A673 (cell line): ENCODE measurements at regions not wholly inside any gene's neighbourhood (a gene's known extent, or its start where the extent isn't known, plus 50 kb on each side); places are given as distances from the start of the nearest gene placed in this dataset.

Experiments
- BruUV-seq: library from RNA; stranded (reverse); fragments of 400-500 nt; replicated peaks from 2 replicates; lab custom pipeline; 2021; lab: Mats Ljungman, UMichigan
- CTCF ChIA-PET: fragments of 300-600 bp; sonication (Branson Sonifier 250); formaldehyde crosslinking; loops from one replicate; lab custom pipeline; 2022; ENCODE audit warnings: antibody characterized with exemption; lab: Charles Lee
- POLR2A ChIA-PET: fragments of 300-600 bp; sonication (Branson Sonifier 250); formaldehyde crosslinking; loops from one replicate; lab custom pipeline; 2022; ENCODE audit warnings: antibody characterized with exemption; ENCODE audit not compliant: low non-redundant PET; lab: Charles Lee
- DNase-seq: peaks from one replicate; pipeline ENCODE4 v3.0.0-alpha.2; 2015; ENCODE audit warnings: low spot score
- H3K27ac ChIP-seq: fragments of 200-600 bp; sonication (generic); 2 replicates; pipeline ENCODE4 v1.5.1; 2016; ENCODE audit warnings: mixed run types, low read depth, mild to moderate bottlenecking, mixed read lengths, antibody characterized with exemption, low read length; ENCODE audit not compliant: poor library complexity, severe bottlenecking
- H3K27me3 ChIP-seq: fragments of 200-600 bp; sonication (generic); replicated peaks from 2 replicates; pipeline ENCODE4 v1.6.1; 2017; ENCODE audit warnings: mixed run types, low read depth, mild to moderate bottlenecking, mixed read lengths, antibody characterized with exemption, low read length; ENCODE audit not compliant: insufficient read depth, poor library complexity
- H3K36me3 ChIP-seq: fragments of 200-600 bp; sonication (generic); 2 replicates; pipeline ENCODE4 v1.6.1; 2016; ENCODE audit warnings: mixed run types, mild to moderate bottlenecking, mixed read lengths, antibody characterized with exemption, low read length; ENCODE audit not compliant: insufficient read depth, poor library complexity, severe bottlenecking
- H3K4me1 ChIP-seq: fragments of 200-600 bp; sonication (generic); 2 replicates; pipeline ENCODE4 v1.6.1; 2017; ENCODE audit warnings: mixed run types, mild to moderate bottlenecking, mixed read lengths, antibody characterized with exemption, low read length; ENCODE audit not compliant: insufficient read depth, poor library complexity, severe bottlenecking
- H3K4me3 ChIP-seq: fragments of 200-600 bp; sonication (generic); 2 replicates; pipeline ENCODE4 v1.5.1; 2016; ENCODE audit warnings: low read depth, mixed run types, mild to moderate bottlenecking, mixed read lengths, low read length; ENCODE audit not compliant: poor library complexity, severe bottlenecking
- H3K9me3 ChIP-seq: fragments of 200-600 bp; sonication (generic); 2 replicates; pipeline ENCODE4 v1.6.1; 2016; ENCODE audit warnings: mixed run types, low read depth, mild to moderate bottlenecking, mixed read lengths, antibody characterized with exemption, low read length; ENCODE audit not compliant: poor library complexity, severe bottlenecking
- EZH2 ChIP-seq: fragments of 200-600 bp; sonication (generic); IDR thresholded peaks from 2 replicates; pipeline ENCODE4 v1.6.1; 2017; ENCODE audit warnings: borderline replicate concordance, low read depth, mild to moderate bottlenecking, mixed read lengths, antibody characterized with exemption, low read length; ENCODE audit not compliant: poor library complexity, severe bottlenecking
- intact Hi-C: fragments of 100-400 bp; cut with micrococcal nuclease; formaldehyde crosslinking; loops from one replicate; pipeline ENCODE4 v1.10.0; 2022; ENCODE audit not compliant: unreplicated experiment
- TF ChIP-seq, protein P1 (sequence below): fragments of 300-800, 200-600 bp; sonication (generic); conservative IDR thresholded peaks from 2 replicates; pipeline ENCODE4 v1.5.1; 2017; ENCODE audit warnings: low read depth, mild to moderate bottlenecking, antibody characterized with exemption, low read length, moderate library complexity, mixed read lengths

DNA sequence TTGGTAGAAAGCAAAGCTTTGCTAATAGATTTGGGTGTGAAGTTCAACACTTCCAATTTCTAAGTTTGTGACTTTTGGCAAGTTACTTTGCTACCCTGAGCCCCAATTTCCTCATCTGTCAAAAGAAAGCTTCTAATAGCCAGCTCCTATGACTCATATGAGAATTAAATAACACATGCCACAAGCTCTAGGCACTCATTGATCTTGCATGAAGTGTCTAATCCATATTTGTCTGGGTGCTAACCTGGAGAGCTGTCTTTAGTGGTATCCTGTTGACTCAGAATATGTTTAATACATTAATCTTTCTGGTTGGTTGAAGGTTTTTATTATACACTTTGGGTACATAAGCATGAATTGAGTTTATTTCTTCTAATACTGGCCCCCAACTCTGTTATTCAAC is 188.8 kb downstream of the POSTN start:
- CTCF ChIA-PET = no interaction called here
- Histone ChIP-seq H3K9me3 (no peaks in the 10 kb centered on the region), H3K36me3 (no peaks in the 10 kb centered on the region), H3K27me3 (no peaks in the 10 kb centered on the region), H3K4me1 (no peaks in the 10 kb centered on the region), H3K4me3 (no peak overlapping the region), H3K27ac (no peak overlapping the region)
- POLR2A ChIA-PET = interaction anchor here (0.5 kb wide), 1 partner anchor 110 kb away, joined by 4 read pairs; no protein-coding TSS in a partner anchor
- TF ChIP-seq, protein P1, sequence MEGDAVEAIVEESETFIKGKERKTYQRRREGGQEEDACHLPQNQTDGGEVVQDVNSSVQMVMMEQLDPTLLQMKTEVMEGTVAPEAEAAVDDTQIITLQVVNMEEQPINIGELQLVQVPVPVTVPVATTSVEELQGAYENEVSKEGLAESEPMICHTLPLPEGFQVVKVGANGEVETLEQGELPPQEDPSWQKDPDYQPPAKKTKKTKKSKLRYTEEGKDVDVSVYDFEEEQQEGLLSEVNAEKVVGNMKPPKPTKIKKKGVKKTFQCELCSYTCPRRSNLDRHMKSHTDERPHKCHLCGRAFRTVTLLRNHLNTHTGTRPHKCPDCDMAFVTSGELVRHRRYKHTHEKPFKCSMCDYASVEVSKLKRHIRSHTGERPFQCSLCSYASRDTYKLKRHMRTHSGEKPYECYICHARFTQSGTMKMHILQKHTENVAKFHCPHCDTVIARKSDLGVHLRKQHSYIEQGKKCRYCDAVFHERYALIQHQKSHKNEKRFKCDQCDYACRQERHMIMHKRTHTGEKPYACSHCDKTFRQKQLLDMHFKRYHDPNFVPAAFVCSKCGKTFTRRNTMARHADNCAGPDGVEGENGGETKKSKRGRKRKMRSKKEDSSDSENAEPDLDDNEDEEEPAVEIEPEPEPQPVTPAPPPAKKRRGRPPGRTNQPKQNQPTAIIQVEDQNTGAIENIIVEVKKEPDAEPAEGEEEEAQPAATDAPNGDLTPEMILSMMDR = no peak
- BruUV-seq = no TSS peak
- intact Hi-C loops = no loop called here
- peak; percentile 17 for DNase-seq

DNA sequence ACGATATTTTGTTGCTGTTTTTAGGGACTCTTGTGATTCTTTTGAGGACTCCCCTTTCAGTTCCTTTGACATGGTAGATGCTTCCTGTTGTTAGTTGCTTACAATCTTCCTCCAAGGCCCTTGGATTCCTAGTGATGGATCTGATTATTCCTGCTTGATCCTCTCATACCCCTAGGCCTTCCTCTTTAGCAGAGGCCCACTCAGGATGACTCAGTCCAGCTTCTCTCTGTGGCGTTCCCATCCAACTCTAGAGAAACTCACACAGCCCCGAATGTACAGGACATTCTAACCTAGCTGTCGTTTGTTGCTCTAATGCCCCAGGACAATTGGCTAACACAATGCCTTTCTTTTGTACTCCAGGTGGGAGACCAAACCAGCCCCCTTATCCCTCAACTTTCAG is 191.4 kb downstream of the POSTN start:
- DNase-seq = no peak
- no peaks in the 10 kb centered on the region for H3K36me3 ChIP-seq
- intact Hi-C loops = no loop called here
- no peaks in the 10 kb centered on the region for H3K9me3 ChIP-seq
- ChIA-PET POLR2A (no interaction called here), CTCF (no interaction called here)
- no peaks in the 10 kb centered on the region for H3K27me3 ChIP-seq
- no peak overlapping the region for H3K4me3 ChIP-seq
- H3K4me1 ChIP-seq = no peaks in the 10 kb centered on the region
- no peak for TF ChIP-seq EZH2
- TF ChIP-seq, protein P1 = no peak
- no TSS peak for BruUV-seq
- no peak overlapping the region for H3K27ac ChIP-seq

DNA sequence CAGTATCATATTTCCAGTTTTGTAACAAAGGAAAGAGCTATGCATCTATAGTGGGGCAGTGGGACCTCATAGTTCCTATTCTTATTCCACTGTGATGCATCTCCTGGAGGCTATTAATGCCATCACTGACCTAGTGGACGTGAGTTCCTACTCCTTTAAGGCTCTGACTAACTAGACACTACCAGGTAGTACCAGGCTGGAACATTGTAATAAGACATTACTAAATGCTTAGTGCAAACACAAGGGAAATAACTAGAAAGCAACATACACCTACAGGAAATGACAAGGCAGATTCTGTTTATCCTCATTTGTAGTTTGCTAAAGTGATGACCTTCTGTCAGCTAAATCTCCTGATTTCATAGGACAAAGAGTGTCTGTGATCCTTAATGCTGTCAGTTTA is 192.5 kb downstream of the POSTN start:
- BruUV-seq = no TSS peak
- TF ChIP-seq, protein P1 = no peak
- no peak for TF ChIP-seq EZH2
- intact Hi-C loops = no loop called here
- Histone ChIP-seq H3K27me3 (no peaks in the 10 kb centered on the region), H3K27ac (no peak overlapping the region), H3K36me3 (no peaks in the 10 kb centered on the region), H3K4me1 (no peaks in the 10 kb centered on the region), H3K4me3 (no peak overlapping the region), H3K9me3 (no peaks in the 10 kb centered on the region)
- DNase-seq = no peak
- POLR2A ChIA-PET = no interaction called here
- CTCF ChIA-PET = no interaction called here
